ENCODE measurements at regions not wholly inside any gene's neighbourhood (a gene's known extent, or its start where the extent isn't known, plus 50 kb on each side); places are given as distances from the start of the nearest gene placed in this dataset.

DNA sequence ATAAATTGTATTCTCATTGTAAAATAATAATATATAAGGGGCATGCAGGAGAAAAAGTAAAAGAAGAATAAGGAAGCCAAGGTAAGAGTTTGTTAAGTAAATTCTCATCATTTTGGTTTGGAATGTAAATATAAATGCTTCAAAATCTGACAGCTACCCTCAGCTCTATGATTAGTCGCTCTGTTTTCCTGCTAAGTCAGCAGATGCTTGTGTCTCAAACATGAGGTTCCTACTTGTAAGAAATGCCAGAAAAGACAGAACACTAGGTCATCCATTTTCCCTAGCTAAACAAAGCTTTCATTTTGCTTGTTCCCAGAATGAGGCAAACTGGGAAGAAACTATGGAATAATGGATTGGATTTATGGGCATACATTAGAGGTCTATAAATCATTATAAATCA, 293.1 kb downstream of the DMRTA1 start:
- Mint-ChIP-seq H3K4me1 (no peaks in the 10 kb centered on the region), H3K27ac (no peak overlapping the region)

DNA sequence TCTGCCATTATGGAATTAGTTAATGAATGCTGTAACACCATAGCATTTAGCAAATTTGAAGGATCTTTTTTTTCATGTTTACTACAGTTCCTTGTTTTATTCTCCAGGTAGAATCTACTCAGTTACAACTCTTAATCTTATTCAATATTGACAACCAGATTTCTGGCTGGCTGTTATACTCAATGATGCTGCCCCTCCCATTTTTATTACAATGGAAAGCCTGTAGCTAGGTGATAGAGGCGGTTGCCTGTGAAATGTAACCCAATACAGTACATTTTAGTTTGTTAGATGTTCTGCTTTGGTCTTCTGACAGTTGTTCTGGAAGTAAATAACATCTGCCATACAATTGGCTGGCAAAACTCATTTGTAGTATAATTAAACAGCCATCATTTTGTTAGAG, 294.2 kb downstream of the DMRTA1 start:
- Histone ChIP-seq H2AFZ (replicated peaks) (no peak overlapping the region), H3K4me1 (no peaks in the 10 kb centered on the region), H3K4me2 (no peak overlapping the region), H3K9ac (no peak overlapping the region), H3K27me3 (no peaks in the 10 kb centered on the region), H3K36me3 (no peaks in the 10 kb centered on the region), H3K79me2 (ENCODE audit: low read depth) (no peaks in the 10 kb centered on the region), H3K9me3 (ENCODE audit: low read depth) (no peaks in the 10 kb centered on the region), H3K27ac (no peak overlapping the region), H4K20me1 (ENCODE audit: low read depth) (no peaks in the 10 kb centered on the region), H3F3A (ENCODE audit: low read depth) (no peaks in the 10 kb centered on the region), H3K4me3 (no peak overlapping the region)
- H3K9me3 Mint-ChIP-seq: peaks cover 4% of the 10 kb centered on the region
- no peak for TF ChIP-seq EZH2 (IDR thresholded peaks at IDR 0.05)
- no peak for TF ChIP-seq EZH2phosphoT487 (IDR thresholded peaks at IDR 0.05)
- TF ChIP-seq, protein P1, sequence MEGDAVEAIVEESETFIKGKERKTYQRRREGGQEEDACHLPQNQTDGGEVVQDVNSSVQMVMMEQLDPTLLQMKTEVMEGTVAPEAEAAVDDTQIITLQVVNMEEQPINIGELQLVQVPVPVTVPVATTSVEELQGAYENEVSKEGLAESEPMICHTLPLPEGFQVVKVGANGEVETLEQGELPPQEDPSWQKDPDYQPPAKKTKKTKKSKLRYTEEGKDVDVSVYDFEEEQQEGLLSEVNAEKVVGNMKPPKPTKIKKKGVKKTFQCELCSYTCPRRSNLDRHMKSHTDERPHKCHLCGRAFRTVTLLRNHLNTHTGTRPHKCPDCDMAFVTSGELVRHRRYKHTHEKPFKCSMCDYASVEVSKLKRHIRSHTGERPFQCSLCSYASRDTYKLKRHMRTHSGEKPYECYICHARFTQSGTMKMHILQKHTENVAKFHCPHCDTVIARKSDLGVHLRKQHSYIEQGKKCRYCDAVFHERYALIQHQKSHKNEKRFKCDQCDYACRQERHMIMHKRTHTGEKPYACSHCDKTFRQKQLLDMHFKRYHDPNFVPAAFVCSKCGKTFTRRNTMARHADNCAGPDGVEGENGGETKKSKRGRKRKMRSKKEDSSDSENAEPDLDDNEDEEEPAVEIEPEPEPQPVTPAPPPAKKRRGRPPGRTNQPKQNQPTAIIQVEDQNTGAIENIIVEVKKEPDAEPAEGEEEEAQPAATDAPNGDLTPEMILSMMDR (IDR thresholded peaks at IDR 0.05): no peak
- peaks cover 2% of the 10 kb centered on the region for H3K36me3 Mint-ChIP-seq
- DNase-seq (ENCODE audit: low spot score): no peak
- no peak overlapping the region for H3K4me3 Mint-ChIP-seq
- H3K27me3 Mint-ChIP-seq (ENCODE audit: insufficient read depth, low read depth): no peaks in the 10 kb centered on the region
- H3K27ac Mint-ChIP-seq: no peak overlapping the region
- no peaks in the 10 kb centered on the region for H3K4me1 Mint-ChIP-seq

More for the DNA sequence above, 293.1 kb downstream of the DMRTA1 start:
- no peaks in the 10 kb centered on the region for H3K9me3 ChIP-seq (ENCODE audit: low read depth)
- no peaks in the 10 kb centered on the region for H3K79me2 ChIP-seq (ENCODE audit: low read depth)
- no peak overlapping the region for H3K4me3 Mint-ChIP-seq
- H3K9me3 Mint-ChIP-seq: peaks cover 4% of the 10 kb centered on the region
- H3F3A ChIP-seq (ENCODE audit: low read depth): no peaks in the 10 kb centered on the region
- peaks cover 2% of the 10 kb centered on the region for H3K36me3 Mint-ChIP-seq
- H3K27ac ChIP-seq: no peak overlapping the region
- H4K20me1 ChIP-seq (ENCODE audit: low read depth): no peaks in the 10 kb centered on the region
- H3K4me1 ChIP-seq: no peaks in the 10 kb centered on the region
- no peaks in the 10 kb centered on the region for H3K27me3 ChIP-seq
- no peaks in the 10 kb centered on the region for H3K36me3 ChIP-seq
- DNase-seq (ENCODE audit: low spot score): no peak
- no peak overlapping the region for H3K4me3 ChIP-seq
- H3K4me2 ChIP-seq: no peak overlapping the region
- no peak overlapping the region for H2AFZ ChIP-seq (replicated peaks)
- no peak overlapping the region for H3K9ac ChIP-seq
- no peaks in the 10 kb centered on the region for H3K27me3 Mint-ChIP-seq (ENCODE audit: insufficient read depth, low read depth)
- TF ChIP-seq EZH2phosphoT487 (IDR thresholded peaks at IDR 0.05) (no peak), EZH2 (IDR thresholded peaks at IDR 0.05) (no peak)
- TF ChIP-seq, protein P1 (IDR thresholded peaks at IDR 0.05): no peak

GRCh38 chr9:22742401-22742800, 295.8 kb downstream of the DMRTA1 start:
- no peak overlapping the region for H3K4me2 ChIP-seq
- H3K9ac ChIP-seq: no peak overlapping the region
- H3F3A ChIP-seq (ENCODE audit: low read depth): no peaks in the 10 kb centered on the region
- H3K27ac ChIP-seq: no peak overlapping the region
- H4K20me1 ChIP-seq (ENCODE audit: low read depth): no peaks in the 10 kb centered on the region
- H3K4me1 ChIP-seq: no peaks in the 10 kb centered on the region
- Mint-ChIP-seq H3K36me3 (peaks cover 2% of the 10 kb centered on the region), H3K4me1 (no peaks in the 10 kb centered on the region), H3K4me3 (no peak overlapping the region), H3K9me3 (peaks cover under 1% of the 10 kb centered on the region), H3K27me3 (ENCODE audit: insufficient read depth, low read depth) (no peaks in the 10 kb centered on the region), H3K27ac (no peak overlapping the region)
- TF ChIP-seq EZH2 (IDR thresholded peaks at IDR 0.05): no peak
- TF ChIP-seq EZH2phosphoT487 (IDR thresholded peaks at IDR 0.05): no peak
- TF ChIP-seq, protein P1 (IDR thresholded peaks at IDR 0.05): no peak
- H3K4me3 ChIP-seq: no peak overlapping the region
- H3K27me3 ChIP-seq: no peaks in the 10 kb centered on the region
- no peak overlapping the region for H2AFZ ChIP-seq (replicated peaks)
- no peaks in the 10 kb centered on the region for H3K79me2 ChIP-seq (ENCODE audit: low read depth)
- DNase-seq (ENCODE audit: low spot score): no peak
- H3K9me3 ChIP-seq (ENCODE audit: low read depth): no peaks in the 10 kb centered on the region
- H3K36me3 ChIP-seq: no peaks in the 10 kb centered on the region

Measured in neural progenitor cell (in vitro differentiated cells).